Adrenal gland (tissue), 9 donors: ENCODE measurements at regions not wholly inside any gene's neighbourhood (a gene's known extent, or its start where the extent isn't known, plus 50 kb on each side); places are given as distances from the start of the nearest gene placed in this dataset.

Source experiments
- DNase-seq, 7 donors: peaks; one replicate each; pipeline ENCODE4 v3.0.0-alpha.2; 2019 to 2020
- H3K27ac ChIP-seq, 5 donors: fragments of 200-600 bp; sonication (generic) in 4 of 5; 1 replicate in 3 of 5; 2 replicates in 2 of 5; pipeline versions ENCODE4 v1.5.1 to v1.8.0; 2016 to 2020; ENCODE audit warnings: mild to moderate bottlenecking in 1 of 5
- H3K27me3 ChIP-seq: fragments of 200-600 bp; 2 replicates; pipeline ENCODE4 v1.8.0; 2021
- H3K36me3 ChIP-seq, 2 donors: fragments of 200-600 bp; replicated peaks in 1 of 2; 1 replicate in 1 of 2; 2 replicates in 1 of 2; pipeline versions ENCODE4 v1.5.1 to v1.8.0; 2018 to 2022
- H3K4me1 ChIP-seq, 2 donors: fragments of 200-600 bp; replicated peaks in 1 of 2; 1 replicate in 1 of 2; 2 replicates in 1 of 2; pipeline versions ENCODE4 v1.5.1 to v1.8.0; 2018 to 2021
- H3K4me3 ChIP-seq, 4 donors: fragments of 200-600 bp; sonication (generic) in 3 of 4; one replicate each; pipeline ENCODE4 v1.5.1; 2016 to 2018
- H3K9me3 ChIP-seq, 3 donors: fragments of 200-600 bp; sonication (generic) in 1 of 3; replicated peaks in 1 of 3; 1 replicate in 2 of 3; 2 replicates in 1 of 3; pipeline versions ENCODE4 v1.5.1 to v1.8.0; 2016 to 2021
- POLR2A ChIP-seq, 2 donors: fragments of 450-650 bp; IDR thresholded peaks; one replicate each; pipeline ENCODE4 v1.6.1; 2017; ENCODE audit warnings: antibody characterized with exemption in 2 of 2, mild to moderate bottlenecking in 2 of 2, moderate library complexity in 1 of 2
- WGBS, 4 donors: extraction: QIAGEN DNeasy Blood & Tissue Kit in 2 of 4; methylation state at CpG; one replicate each; pipeline versions ENCODE4 v1.1.5 to v1.1.7; 2013 to 2017; 5-methylcytosine and 5-hydroxymethylcytosine counted together
- intact Hi-C, 2 donors: fragments of 100-400 bp; cut with DNase I; formaldehyde crosslinking; loops; one replicate each; pipeline versions ENCODE4 v1.14.1 to v1.15.0; 2022 to 2023
- TF ChIP-seq, protein P1 (sequence below), 6 experiments: fragments of 450-650 bp in 4 of 6; fragments of 200-600 bp in 2 of 6; sonication (generic) in 1 of 6; IDR thresholded peaks; 1 replicate in 5 of 6; 2 replicates in 1 of 6; pipeline versions ENCODE4 v1.5.1 to v1.8.0; 2016 to 2021; ENCODE audit warnings: antibody characterized with exemption in 6 of 6, mild to moderate bottlenecking in 2 of 6, moderate library complexity in 1 of 6
- donor health status: healthy with polysubstance abuse.
- donor health status: Bipolar disorder and iron deficiency.
- donor health status: DM: yes; HTN: yes; CAD: no.
- donor health status: DM: no; HTN: no; CAD: no.
- donor health status: DM: no; HTN: no; CAD: no.

DNA sequence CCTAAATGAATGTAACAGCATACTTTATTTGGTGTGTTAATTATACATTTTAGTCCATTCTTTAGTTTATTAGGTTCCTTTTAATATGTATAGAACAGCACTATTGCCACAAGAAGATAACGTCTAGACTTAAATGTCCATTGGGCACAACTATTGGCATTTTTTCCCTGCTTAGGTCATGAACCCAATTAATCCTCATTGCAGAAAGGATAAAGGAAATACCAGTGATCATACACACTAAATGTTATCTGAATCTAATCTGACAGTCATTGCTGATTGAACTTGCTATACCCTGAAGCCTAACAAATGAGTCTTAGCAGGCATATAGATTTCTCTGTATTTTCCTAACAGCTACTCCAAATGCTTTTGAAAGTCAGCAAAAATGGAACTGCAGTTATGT, 2250.0 kb upstream of the AGA start:
- Histone ChIP-seq H3K4me1 (no peaks in the 10 kb centered on the region), H3K27ac (no peak overlapping the region), H3K27me3 (no peaks in the 10 kb centered on the region), H3K9me3 (no peaks in the 10 kb centered on the region), H3K4me3 (no peak overlapping the region), H3K36me3 (no peaks in the 10 kb centered on the region)
- WGBS, 4 donors = 33 to 56% (median 49%) methylated on average over 1 of the region's 1 CpG
- DNase-seq = no peak
- TF ChIP-seq, protein P1, sequence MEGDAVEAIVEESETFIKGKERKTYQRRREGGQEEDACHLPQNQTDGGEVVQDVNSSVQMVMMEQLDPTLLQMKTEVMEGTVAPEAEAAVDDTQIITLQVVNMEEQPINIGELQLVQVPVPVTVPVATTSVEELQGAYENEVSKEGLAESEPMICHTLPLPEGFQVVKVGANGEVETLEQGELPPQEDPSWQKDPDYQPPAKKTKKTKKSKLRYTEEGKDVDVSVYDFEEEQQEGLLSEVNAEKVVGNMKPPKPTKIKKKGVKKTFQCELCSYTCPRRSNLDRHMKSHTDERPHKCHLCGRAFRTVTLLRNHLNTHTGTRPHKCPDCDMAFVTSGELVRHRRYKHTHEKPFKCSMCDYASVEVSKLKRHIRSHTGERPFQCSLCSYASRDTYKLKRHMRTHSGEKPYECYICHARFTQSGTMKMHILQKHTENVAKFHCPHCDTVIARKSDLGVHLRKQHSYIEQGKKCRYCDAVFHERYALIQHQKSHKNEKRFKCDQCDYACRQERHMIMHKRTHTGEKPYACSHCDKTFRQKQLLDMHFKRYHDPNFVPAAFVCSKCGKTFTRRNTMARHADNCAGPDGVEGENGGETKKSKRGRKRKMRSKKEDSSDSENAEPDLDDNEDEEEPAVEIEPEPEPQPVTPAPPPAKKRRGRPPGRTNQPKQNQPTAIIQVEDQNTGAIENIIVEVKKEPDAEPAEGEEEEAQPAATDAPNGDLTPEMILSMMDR (IDR thresholded peaks at IDR 0.05) = no peak
- TF ChIP-seq POLR2A (IDR thresholded peaks at IDR 0.05) = no peak
- intact Hi-C loops = no loop called here

DNA sequence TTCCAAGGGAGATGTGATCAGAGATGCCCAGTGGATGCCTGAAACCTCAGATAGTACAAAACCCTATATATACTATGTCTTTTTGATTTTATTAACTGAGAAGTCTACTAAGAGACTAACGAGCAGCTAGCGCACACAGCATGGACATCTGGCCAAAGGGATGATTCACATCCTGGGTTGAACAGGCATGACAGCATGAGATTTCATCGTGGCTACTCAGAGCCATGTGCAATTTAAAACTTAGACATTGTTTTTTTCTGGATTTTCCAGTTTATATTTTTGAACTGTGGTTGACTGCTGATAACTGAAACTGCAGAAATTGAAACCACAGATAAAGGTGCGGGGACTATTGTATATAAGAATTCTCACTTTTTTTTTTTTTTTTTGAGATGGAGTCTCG, 2252.9 kb upstream of the AGA start:
- intact Hi-C loops = no loop called here

DNA sequence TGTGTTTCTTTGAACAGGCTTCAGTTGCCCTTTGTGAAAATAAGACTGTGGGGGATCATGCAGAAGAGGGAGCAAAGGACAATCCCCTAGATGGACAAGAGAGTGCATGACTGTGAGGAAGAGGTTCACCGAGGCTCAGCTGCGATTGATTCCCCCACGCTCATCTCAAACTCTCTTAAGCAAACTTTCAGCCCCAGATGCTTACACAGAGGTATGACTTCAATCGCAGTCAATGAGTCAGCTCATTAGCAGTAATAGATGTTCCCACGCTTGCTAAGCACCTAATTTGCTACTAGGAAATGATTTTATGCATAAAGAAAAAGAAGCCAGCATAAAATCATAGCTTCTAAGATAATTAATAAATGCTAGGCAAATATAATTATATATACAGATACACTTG, 2256.1 kb upstream of the AGA start:
- Histone ChIP-seq H3K4me3 (no peak overlapping the region), H3K4me1 (no peaks in the 10 kb centered on the region), H3K27ac (no peak overlapping the region), H3K36me3 (no peaks in the 10 kb centered on the region), H3K27me3 (no peaks in the 10 kb centered on the region), H3K9me3 (no peaks in the 10 kb centered on the region)
- TF ChIP-seq POLR2A (IDR thresholded peaks at IDR 0.05) = no peak
- TF ChIP-seq, protein P1 (IDR thresholded peaks at IDR 0.05) = no peak
- intact Hi-C loops = no loop called here
- WGBS, 4 donors = 75 to 84% (median 82%) methylated on average over 5 of the region's 5 CpGs
- DNase-seq = no peak

More for the DNA sequence above, 2252.9 kb upstream of the AGA start:
- WGBS, 4 donors = 74 to 85% (median 79%) methylated on average over 5 of the region's 5 CpGs
- no peak for DNase-seq
- TF ChIP-seq POLR2A (IDR thresholded peaks at IDR 0.05) = no peak
- TF ChIP-seq, protein P1 (IDR thresholded peaks at IDR 0.05) = no peak
- H3K36me3 ChIP-seq = no peaks in the 10 kb centered on the region
- H3K27ac ChIP-seq = no peak overlapping the region
- H3K27me3 ChIP-seq = no peaks in the 10 kb centered on the region
- H3K4me1 ChIP-seq = no peaks in the 10 kb centered on the region
- no peaks in the 10 kb centered on the region for H3K9me3 ChIP-seq
- no peak overlapping the region for H3K4me3 ChIP-seq

DNA sequence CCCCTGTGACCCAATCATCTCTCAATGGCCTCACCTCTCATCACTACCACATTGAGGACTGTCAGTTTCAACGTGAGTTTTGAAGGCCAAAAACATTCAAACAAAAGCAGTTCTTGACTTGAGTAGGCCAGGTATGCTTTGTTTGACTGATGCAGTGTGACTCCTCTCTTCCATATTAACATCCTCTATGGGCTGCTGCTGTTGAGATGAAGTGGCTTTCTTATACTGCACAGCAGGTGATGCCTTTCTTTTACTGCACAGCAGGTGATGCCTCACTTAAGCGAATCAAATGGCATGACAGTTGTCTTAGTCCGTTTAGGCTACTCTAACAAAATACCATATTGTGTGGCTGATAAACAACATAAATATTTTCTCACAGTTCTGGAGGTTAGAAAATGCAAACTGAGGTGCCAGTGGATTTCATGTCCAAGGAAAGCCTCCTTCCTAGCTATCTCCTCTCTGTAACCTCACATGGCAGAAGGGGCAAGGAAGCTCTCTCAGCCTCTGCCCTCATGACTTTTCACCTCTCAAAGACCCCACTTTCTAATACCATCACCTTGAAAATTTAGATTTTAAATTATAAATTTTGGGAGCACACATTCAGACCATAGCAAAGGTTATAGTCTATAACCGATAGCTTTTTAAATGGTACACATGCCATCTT, 2267.9 kb upstream of the AGA start:
- DNase-seq = no peak
- no peaks in the 10 kb centered on the region for H3K27me3 ChIP-seq
- 52 to 62% (median 55%) methylated on average over 4 of the region's 4 CpGs for WGBS, 4 donors
- no peak overlapping the region for H3K4me3 ChIP-seq
- intact Hi-C loops = no loop called here
- TF ChIP-seq POLR2A (IDR thresholded peaks at IDR 0.05) = no peak
- TF ChIP-seq, protein P1 (IDR thresholded peaks at IDR 0.05) = no peak
- H3K4me1 ChIP-seq = no peaks in the 10 kb centered on the region
- no peaks in the 10 kb centered on the region for H3K36me3 ChIP-seq
- no peak overlapping the region for H3K27ac ChIP-seq
- H3K9me3 ChIP-seq = no peaks in the 10 kb centered on the region
